ENCODE measurements at regions not wholly inside any gene's neighbourhood (a gene's known extent, or its start where the extent isn't known, plus 50 kb on each side); places are given as distances from the start of the nearest gene placed in this dataset.
"Not testable (repeated sequence)": the region's sequence is repeated elsewhere in the genome, so short reads cannot be mapped to it uniquely, and the experiment has no call there.

GRCh38 chr2:220569112-220569897, 941.9 kb downstream of the SLC4A3 start:
- DNase-seq (ENCODE audit: low read depth): no peak

GRCh38 chr2:220572385-220572784, 945.0 kb downstream of the SLC4A3 start:
- peak; percentile 40 for DNase-seq (ENCODE audit: low read depth)

GRCh38 chr2:220574038-220574437, 946.6 kb downstream of the SLC4A3 start:
- no peak for DNase-seq (ENCODE audit: low read depth)

- no peak for DNase-seq (ENCODE audit: low read depth)
Observed at GRCh38 chr2:220575963-220576362, 948.5 kb downstream of the SLC4A3 start.

- DNase-seq (ENCODE audit: low read depth): no peak
Observed at GRCh38 chr2:220579452-220579851, 952.0 kb downstream of the SLC4A3 start.

GRCh38 chr2:220580113-220580512, 952.7 kb downstream of the SLC4A3 start:
- no peak for DNase-seq (ENCODE audit: low read depth)

- DNase-seq (ENCODE audit: low read depth): no peak
Observed at GRCh38 chr2:220583725-220584124, 956.3 kb downstream of the SLC4A3 start.

GRCh38 chr2:220585241-220585640, 957.8 kb downstream of the SLC4A3 start:
- no peak for DNase-seq (ENCODE audit: low read depth)

GRCh38 chr2:220586980-220587530, 959.6 kb downstream of the SLC4A3 start:
- peak; percentile 54 for DNase-seq (ENCODE audit: low read depth)

GRCh38 chr2:220588148-220588547, 960.7 kb downstream of the SLC4A3 start:
- DNase-seq (ENCODE audit: low read depth): no peak

GRCh38 chr2:220590476-220590875, 963.0 kb downstream of the SLC4A3 start:
- no peak for DNase-seq (ENCODE audit: low read depth)

- no peak for DNase-seq (ENCODE audit: low read depth)
Observed at GRCh38 chr2:220593526-220593925, 966.1 kb downstream of the SLC4A3 start.

GRCh38 chr2:220601674-220602073, 970.4 kb downstream of the EPHA4 start:
- no peak for DNase-seq (ENCODE audit: low read depth)

- not testable (repeated sequence) for DNase-seq (ENCODE audit: low read depth)
Observed at GRCh38 chr2:220613004-220613403, 959.1 kb downstream of the EPHA4 start.

- no peak for DNase-seq (ENCODE audit: low read depth)
Observed at GRCh38 chr2:220614064-220614463, 958.0 kb downstream of the EPHA4 start.

GRCh38 chr2:220619525-220620220, 952.4 kb downstream of the EPHA4 start:
- no peak for DNase-seq (ENCODE audit: low read depth)

- DNase-seq (ENCODE audit: low read depth): no peak
Observed at GRCh38 chr2:220626603-220627002, 945.5 kb downstream of the EPHA4 start.

- DNase-seq (ENCODE audit: low read depth): no peak
Observed at GRCh38 chr2:220628252-220628651, 943.9 kb downstream of the EPHA4 start.

GRCh38 chr2:220641137-220641536, 931.0 kb downstream of the EPHA4 start:
- DNase-seq (ENCODE audit: low read depth): no peak

- DNase-seq (ENCODE audit: low read depth): no peak
Observed at GRCh38 chr2:220646424-220646823, 925.7 kb downstream of the EPHA4 start.

GRCh38 chr2:220648628-220649027, 923.5 kb downstream of the EPHA4 start:
- no peak for DNase-seq (ENCODE audit: low read depth)

GRCh38 chr2:220653776-220654175, 918.3 kb downstream of the EPHA4 start:
- DNase-seq (ENCODE audit: low read depth): no peak

GRCh38 chr2:220654322-220654721, 917.8 kb downstream of the EPHA4 start:
- DNase-seq (ENCODE audit: low read depth): no peak
